ENCODE measurements at regions not wholly inside any gene's neighbourhood (a gene's known extent, or its start where the extent isn't known, plus 50 kb on each side); places are given as distances from the start of the nearest gene placed in this dataset.

GRCh38 chr5:4083591-4084337 is 488.1 kb downstream of the IRX1 start:
- intact Hi-C loops (cut with micrococcal nuclease), result no loop called here
- no peak for DNase-seq
- ATAC-seq, result no peak

GRCh38 chr5:4086081-4086480 is 490.4 kb downstream of the IRX1 start:
- no peak for DNase-seq
- intact Hi-C loops (cut with micrococcal nuclease), result no loop called here
- no peak for ATAC-seq

GRCh38 chr5:4087110-4087509 is 491.5 kb downstream of the IRX1 start:
- no peak for ATAC-seq
- no peak for DNase-seq
- intact Hi-C loops (cut with micrococcal nuclease), result no loop called here

- DNase-seq (no peak), ATAC-seq (no peak)
- intact Hi-C loops (cut with micrococcal nuclease), result no loop called here
Observed at GRCh38 chr5:4089087-4089486, 493.5 kb downstream of the IRX1 start.

- intact Hi-C loops (cut with micrococcal nuclease), result no loop called here
- ATAC-seq, result no peak
Observed at GRCh38 chr5:4093236-4093635, 497.6 kb downstream of the IRX1 start.

GRCh38 chr5:4093970-4094369 is 498.3 kb downstream of the IRX1 start:
- intact Hi-C loops (cut with micrococcal nuclease), result no loop called here
- ATAC-seq, result no peak

More at GRCh38 chr5:4093236-4093635, 497.6 kb downstream of the IRX1 start:
- no peak for DNase-seq

GRCh38 chr5:4095918-4096630 is 500.4 kb downstream of the IRX1 start:
- ATAC-seq (peak; percentile 89), DNase-seq (peak; percentile 47)
- intact Hi-C loops (cut with micrococcal nuclease), result no loop called here

More at GRCh38 chr5:4093970-4094369, 498.3 kb downstream of the IRX1 start:
- no peak for DNase-seq

GRCh38 chr5:4097199-4097598 is 501.6 kb downstream of the IRX1 start:
- intact Hi-C loops (cut with micrococcal nuclease), result no loop called here
- DNase-seq (no peak), ATAC-seq (no peak)

- intact Hi-C loops (cut with micrococcal nuclease), result no loop called here
- ATAC-seq, result no peak
- no peak for DNase-seq
Observed at GRCh38 chr5:4098226-4098625, 502.6 kb downstream of the IRX1 start.

- intact Hi-C loops (cut with micrococcal nuclease), result no loop called here
- DNase-seq, result no peak
- ATAC-seq, result no peak
Observed at GRCh38 chr5:4099386-4099785, 503.8 kb downstream of the IRX1 start.

- DNase-seq (no peak), ATAC-seq (peak; percentile 59)
Observed at GRCh38 chr5:4100739-4101138, 505.1 kb downstream of the IRX1 start.

GRCh38 chr5:4101189-4101588 is 505.6 kb downstream of the IRX1 start:
- DNase-seq, result no peak
- intact Hi-C loops (cut with micrococcal nuclease), result no loop called here
- ATAC-seq, result peak; percentile 55

More at GRCh38 chr5:4100739-4101138, 505.1 kb downstream of the IRX1 start:
- intact Hi-C loops (cut with micrococcal nuclease), result no loop called here

- no peak for ATAC-seq
- intact Hi-C loops (cut with micrococcal nuclease), result no loop called here
- no peak for DNase-seq
Observed at GRCh38 chr5:4104831-4105597, 509.4 kb downstream of the IRX1 start.

GRCh38 chr5:4108690-4109089 is 513.1 kb downstream of the IRX1 start:
- DNase-seq, result no peak
- no peak for ATAC-seq
- intact Hi-C loops (cut with micrococcal nuclease), result no loop called here

- intact Hi-C loops (cut with micrococcal nuclease), result no loop called here
- DNase-seq, result no peak
- ATAC-seq, result no peak
Observed at GRCh38 chr5:4113426-4113825, 517.8 kb downstream of the IRX1 start.

- intact Hi-C loops (cut with micrococcal nuclease), result no loop called here
- DNase-seq (no peak), ATAC-seq (no peak)
Observed at GRCh38 chr5:4113905-4114304, 518.3 kb downstream of the IRX1 start.

GRCh38 chr5:4114452-4114851 is 518.8 kb downstream of the IRX1 start:
- ATAC-seq (no peak), DNase-seq (no peak)
- intact Hi-C loops (cut with micrococcal nuclease), result no loop called here

- ATAC-seq, result no peak
- no peak for DNase-seq
- intact Hi-C loops (cut with micrococcal nuclease), result no loop called here
Observed at GRCh38 chr5:4116834-4117233, 521.2 kb downstream of the IRX1 start.

- intact Hi-C loops (cut with micrococcal nuclease), result no loop called here
- no peak for ATAC-seq
- DNase-seq, result no peak
Observed at GRCh38 chr5:4124221-4124970, 528.8 kb downstream of the IRX1 start.
